SK-N-MC (cell line): ENCODE measurements at regions not wholly inside any gene's neighbourhood (a gene's known extent, or its start where the extent isn't known, plus 50 kb on each side); places are given as distances from the start of the nearest gene placed in this dataset.

Source experiments
- EZH2 ChIP-seq: fragments of 200-600 bp; sonication (generic); IDR thresholded peaks from one replicate; pipeline ENCODE4 v1.6.1; 2017; ENCODE audit warnings: antibody characterized with exemption
- FOXP2 ChIP-seq: optimal IDR thresholded peaks from 2 replicates; pipeline ENCODE3; 2011; ENCODE audit warnings: mild to moderate bottlenecking, moderate library complexity; ENCODE audit not compliant: insufficient read depth; ENCODE audit errors: extremely low read length, control extremely low read depth
- POLR2AphosphoS5 ChIP-seq: IDR thresholded peaks from 2 replicates; pipeline ENCODE4 v1.6.1; 2012; ENCODE audit warnings: mild to moderate bottlenecking, low read depth, low read length, borderline replicate concordance

DNA sequence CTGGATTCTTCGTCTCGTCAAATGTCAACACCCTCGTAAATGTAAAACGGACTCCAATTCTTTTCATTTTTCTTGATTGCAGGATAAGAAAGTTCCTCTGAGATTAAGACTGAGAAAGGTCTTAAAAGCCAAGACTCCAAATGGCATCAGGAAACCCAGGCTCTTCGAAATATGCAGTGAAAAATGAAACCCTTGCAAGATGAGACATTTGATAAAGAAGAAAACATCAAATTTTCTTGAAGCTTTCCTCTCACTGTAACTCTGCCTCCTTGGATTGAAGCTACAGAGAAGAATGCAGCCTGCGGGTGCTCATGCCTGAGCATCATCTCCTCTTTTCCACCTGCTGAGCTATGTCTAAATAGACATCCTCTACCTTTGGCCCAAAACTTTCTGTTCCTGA, 342.4 kb upstream of the THBS1 start:
- no peak for TF ChIP-seq EZH2
- TF ChIP-seq POLR2AphosphoS5 = no peak
- TF ChIP-seq FOXP2 = no peak
